Neural progenitor cell (in vitro differentiated cells): ENCODE measurements at regions not wholly inside any gene's neighbourhood (a gene's known extent, or its start where the extent isn't known, plus 50 kb on each side); places are given as distances from the start of the nearest gene placed in this dataset.

ENCODE experiments used
- DNase-seq: peaks from one replicate; pipeline ENCODE4 v3.0.0-alpha.2; 2016; ENCODE audit warnings: low spot score
- H2AFZ ChIP-seq: fragments of 200-600 bp; sonication (generic); replicated peaks from 2 replicates; pipeline ENCODE4 v1.6.1; 2016; ENCODE audit warnings: antibody characterized with exemption
- H3F3A ChIP-seq: fragments of 200-600 bp; sonication (generic); 2 replicates; pipeline ENCODE4 v1.6.1; 2016; ENCODE audit warnings: antibody characterized with exemption, low read depth
- H3K27ac ChIP-seq: fragments of 200-600 bp; sonication (generic); 2 replicates; pipeline ENCODE4 v1.5.1; 2016; ENCODE audit warnings: mild to moderate bottlenecking
- H3K27me3 ChIP-seq: fragments of 200-600 bp; sonication (generic); 2 replicates; pipeline ENCODE4 v1.6.1; 2016; ENCODE audit warnings: mild to moderate bottlenecking, moderate library complexity
- H3K36me3 ChIP-seq: fragments of 200-600 bp; sonication (generic); 2 replicates; pipeline ENCODE4 v1.5.1; 2016
- H3K4me1 ChIP-seq: fragments of 200-600 bp; sonication (generic); 2 replicates; pipeline ENCODE4 v1.6.1; 2016; ENCODE audit warnings: mixed run types
- H3K4me2 ChIP-seq: fragments of 200-600 bp; sonication (generic); 2 replicates; pipeline ENCODE4 v1.6.1; 2016
- H3K4me3 ChIP-seq: fragments of 200-600 bp; sonication (generic); 2 replicates; pipeline ENCODE4 v1.5.1; 2016
- H3K79me2 ChIP-seq: fragments of 200-600 bp; sonication (generic); 2 replicates; pipeline ENCODE4 v1.6.1; 2016; ENCODE audit warnings: low read depth
- H3K9ac ChIP-seq: fragments of 200-600 bp; sonication (generic); 2 replicates; pipeline ENCODE4 v1.6.1; 2016
- H3K9me3 ChIP-seq: fragments of 200-600 bp; sonication (generic); 2 replicates; pipeline ENCODE4 v1.5.1; 2016; ENCODE audit warnings: low read depth
- H4K20me1 ChIP-seq: fragments of 200-600 bp; sonication (generic); 2 replicates; pipeline ENCODE4 v1.6.1; 2016; ENCODE audit warnings: low read depth
- H3K27ac Mint-ChIP-seq: 3 replicates; pipeline ENCODE4 v1.8.0; 2021; ENCODE audit warnings: mixed read lengths
- H3K27me3 Mint-ChIP-seq: 2 replicates; pipeline ENCODE4 v1.8.0; 2022; ENCODE audit warnings: low read depth, mild to moderate bottlenecking, inconsistent platforms, moderate library complexity, mixed read lengths; ENCODE audit not compliant: insufficient read depth
- H3K36me3 Mint-ChIP-seq: 3 replicates; pipeline ENCODE4 v1.8.0; 2021; ENCODE audit warnings: mixed read lengths
- H3K4me1 Mint-ChIP-seq: 3 replicates; pipeline ENCODE4 v1.8.0; 2021; ENCODE audit warnings: mixed read lengths
- H3K4me3 Mint-ChIP-seq: 3 replicates; pipeline ENCODE4 v1.8.0; 2021; ENCODE audit warnings: mild to moderate bottlenecking, moderate library complexity, mixed read lengths
- H3K9me3 Mint-ChIP-seq: 3 replicates; pipeline ENCODE4 v1.8.0; 2020; ENCODE audit warnings: mixed read lengths
- CTCF ChIP-seq: fragments of 200-600 bp; sonication (generic); IDR thresholded peaks from 2 replicates; pipeline ENCODE4 v1.5.1; 2017; ENCODE audit warnings: antibody characterized with exemption, mild to moderate bottlenecking
- EZH2 ChIP-seq: fragments of 200-600 bp; sonication (generic); IDR thresholded peaks from 2 replicates; pipeline ENCODE4 v1.6.1; 2017; ENCODE audit warnings: antibody characterized with exemption, mild to moderate bottlenecking, moderate library complexity
- EZH2phosphoT487 ChIP-seq: fragments of 200-600 bp; sonication (generic); IDR thresholded peaks from 2 replicates; pipeline ENCODE4 v1.6.1; 2017; ENCODE audit warnings: antibody characterized with exemption

- H3K9me3 ChIP-seq: no peaks in the 10 kb centered on the region
- H3F3A ChIP-seq: no peaks in the 10 kb centered on the region
- Mint-ChIP-seq H3K4me3 (no peak overlapping the region), H3K9me3 (no peaks in the 10 kb centered on the region), H3K36me3 (no peaks in the 10 kb centered on the region), H3K27me3 (peaks cover 3% of the 10 kb centered on the region), H3K27ac (no peak overlapping the region), H3K4me1 (peaks cover 4% of the 10 kb centered on the region)
- no peaks in the 10 kb centered on the region for H3K4me1 ChIP-seq
- H3K27ac ChIP-seq: no peak overlapping the region
- H3K4me3 ChIP-seq: no peak overlapping the region
- H3K9ac ChIP-seq: no peak overlapping the region
- no peaks in the 10 kb centered on the region for H4K20me1 ChIP-seq
- no peak for DNase-seq
- H3K79me2 ChIP-seq: no peaks in the 10 kb centered on the region
- H3K27me3 ChIP-seq: no peaks in the 10 kb centered on the region
- no peak for TF ChIP-seq EZH2phosphoT487
- no peak for TF ChIP-seq CTCF
- TF ChIP-seq EZH2: no peak
- no peaks in the 10 kb centered on the region for H3K36me3 ChIP-seq
- no peak overlapping the region for H2AFZ ChIP-seq
- H3K4me2 ChIP-seq: no peak overlapping the region
Observed at GRCh38 chr4:13067077-13067476, 417.1 kb downstream of the RAB28 start.

- no peak for DNase-seq
- H3K9me3 Mint-ChIP-seq: no peaks in the 10 kb centered on the region
- no peaks in the 10 kb centered on the region for H3F3A ChIP-seq
- H3K9ac ChIP-seq: no peak overlapping the region
- no peaks in the 10 kb centered on the region for H3K36me3 Mint-ChIP-seq
- no peaks in the 10 kb centered on the region for H3K9me3 ChIP-seq
- H2AFZ ChIP-seq: no peak overlapping the region
- H3K27me3 Mint-ChIP-seq: no peaks in the 10 kb centered on the region
- no peak overlapping the region for H3K27ac Mint-ChIP-seq
- TF ChIP-seq EZH2phosphoT487: no peak
- TF ChIP-seq CTCF: no peak
- TF ChIP-seq EZH2: no peak
- H4K20me1 ChIP-seq: no peaks in the 10 kb centered on the region
- no peak overlapping the region for H3K4me2 ChIP-seq
- no peak overlapping the region for H3K4me3 ChIP-seq
- H3K36me3 ChIP-seq: no peaks in the 10 kb centered on the region
- H3K27ac ChIP-seq: no peak overlapping the region
- no peaks in the 10 kb centered on the region for H3K27me3 ChIP-seq
- H3K4me1 Mint-ChIP-seq: no peaks in the 10 kb centered on the region
- H3K4me1 ChIP-seq: no peaks in the 10 kb centered on the region
- H3K4me3 Mint-ChIP-seq: no peak overlapping the region
- H3K79me2 ChIP-seq: no peaks in the 10 kb centered on the region
Observed at GRCh38 chr4:13059019-13059418, 425.1 kb downstream of the RAB28 start.

- Histone ChIP-seq H3K27ac (no peak overlapping the region), H3K4me3 (no peak overlapping the region), H2AFZ (no peak overlapping the region), H3K79me2 (no peaks in the 10 kb centered on the region), H3K4me1 (no peaks in the 10 kb centered on the region), H3K27me3 (no peaks in the 10 kb centered on the region), H3K4me2 (no peak overlapping the region), H3K9ac (no peak overlapping the region), H4K20me1 (no peaks in the 10 kb centered on the region), H3K9me3 (no peaks in the 10 kb centered on the region), H3F3A (no peaks in the 10 kb centered on the region), H3K36me3 (no peaks in the 10 kb centered on the region)
- H3K4me1 Mint-ChIP-seq: no peaks in the 10 kb centered on the region
- no peak for TF ChIP-seq EZH2phosphoT487
- no peak overlapping the region for H3K4me3 Mint-ChIP-seq
- DNase-seq: no peak
- no peaks in the 10 kb centered on the region for H3K36me3 Mint-ChIP-seq
- no peaks in the 10 kb centered on the region for H3K27me3 Mint-ChIP-seq
- H3K9me3 Mint-ChIP-seq: no peaks in the 10 kb centered on the region
- H3K27ac Mint-ChIP-seq: no peak overlapping the region
Observed at GRCh38 chr4:13056630-13057189, 427.4 kb downstream of the RAB28 start.

- Histone ChIP-seq H3K27ac (no peak overlapping the region), H3F3A (no peaks in the 10 kb centered on the region), H3K4me3 (no peak overlapping the region), H3K36me3 (no peaks in the 10 kb centered on the region), H3K9ac (no peak overlapping the region), H3K9me3 (no peaks in the 10 kb centered on the region), H3K4me2 (no peak overlapping the region), H2AFZ (no peak overlapping the region), H3K4me1 (no peaks in the 10 kb centered on the region), H3K27me3 (no peaks in the 10 kb centered on the region), H4K20me1 (no peaks in the 10 kb centered on the region), H3K79me2 (no peaks in the 10 kb centered on the region)
- Mint-ChIP-seq H3K27me3 (no peaks in the 10 kb centered on the region), H3K36me3 (no peaks in the 10 kb centered on the region), H3K27ac (no peak overlapping the region), H3K9me3 (no peaks in the 10 kb centered on the region), H3K4me1 (no peaks in the 10 kb centered on the region), H3K4me3 (no peak overlapping the region)
- TF ChIP-seq EZH2 (no peak), CTCF (no peak), EZH2phosphoT487 (no peak)
- DNase-seq: no peak
Observed at GRCh38 chr4:13054420-13054970, 429.6 kb downstream of the RAB28 start.
